WTC11 (cell line): ENCODE measurements at regions not wholly inside any gene's neighbourhood (a gene's known extent, or its start where the extent isn't known, plus 50 kb on each side); places are given as distances from the start of the nearest gene placed in this dataset.
"Not testable (repeated sequence)": the region's sequence is repeated elsewhere in the genome, so short reads cannot be mapped to it uniquely, and the experiment has no call there.

Source experiments
- ATAC-seq: fragments of 200-7000 bp; cut with Tn5 transposase; 2 replicates; pipeline ENCODE4 v1.10.0; 2021; ENCODE audit warnings: mild to moderate bottlenecking, moderate library complexity
- CTCF ChIA-PET: fragments of 300-600 bp; sonication (Branson Sonifier 250); formaldehyde crosslinking; loops from one replicate; lab custom pipeline; 2021; ENCODE audit warnings: antibody characterized with exemption; lab: Charles Lee
- POLR2A ChIA-PET: fragments of 350-600 bp; sonication (Branson Sonifier 250); formaldehyde crosslinking; loops from one replicate; lab custom pipeline; 2021; ENCODE audit warnings: antibody characterized with exemption; lab: Charles Lee
- DNase-seq: peaks from one replicate; pipeline ENCODE4 v3.0.0; 2021; ENCODE audit warnings: low spot score
- H3K27ac Mint-ChIP-seq: 2 replicates; pipeline ENCODE4 v1.8.0; 2021; ENCODE audit warnings: mixed read lengths
- H3K27me3 Mint-ChIP-seq: 2 replicates; pipeline ENCODE4 v1.8.0; 2021; ENCODE audit warnings: low read depth, mild to moderate bottlenecking, moderate library complexity, mixed read lengths
- H3K36me3 Mint-ChIP-seq: 2 replicates; pipeline ENCODE4 v1.8.0; 2021; ENCODE audit warnings: mixed read lengths
- H3K4me1 Mint-ChIP-seq: 2 replicates; pipeline ENCODE4 v1.8.0; 2022; ENCODE audit warnings: mixed read lengths
- H3K4me3 Mint-ChIP-seq: 2 replicates; pipeline ENCODE4 v1.8.0; 2021; ENCODE audit warnings: mild to moderate bottlenecking, moderate library complexity, mixed read lengths
- H3K9me3 Mint-ChIP-seq: 2 replicates; pipeline ENCODE4 v1.8.0; 2021; ENCODE audit warnings: mixed read lengths
- E2F1 ChIP-seq: sonication (generic); formaldehyde crosslinking; IDR thresholded peaks from 2 replicates; pipeline ENCODE4 v1.8.0; 2022; ENCODE audit warnings: mild to moderate bottlenecking, missing genetic modification reagents
- E2F4 ChIP-seq: sonication (generic); formaldehyde crosslinking; IDR thresholded peaks from 2 replicates; pipeline ENCODE4 v1.8.1; 2022; ENCODE audit warnings: low read depth, mild to moderate bottlenecking, moderate library complexity, missing genetic modification reagents, borderline replicate concordance
- IRF2 ChIP-seq: sonication (generic); formaldehyde crosslinking; IDR thresholded peaks from 2 replicates; pipeline ENCODE4 v1.8.0; 2022; ENCODE audit warnings: low read depth, missing genetic modification reagents, borderline replicate concordance
- JUN ChIP-seq: sonication (generic); formaldehyde crosslinking; IDR thresholded peaks from 2 replicates; pipeline ENCODE4 v1.8.0; 2023; ENCODE audit warnings: mild to moderate bottlenecking, missing genetic modification reagents
- OVOL2 ChIP-seq: fragments of 250-450 bp; sonication (Bioruptor Pico); IDR thresholded peaks from 2 replicates; pipeline ENCODE4 v1.9.0; 2021; ENCODE audit warnings: mild to moderate bottlenecking, borderline replicate concordance
- TEAD4 ChIP-seq: sonication (generic); formaldehyde crosslinking; IDR thresholded peaks from 2 replicates; pipeline ENCODE4 v1.8.0; 2022; ENCODE audit warnings: mild to moderate bottlenecking, missing genetic modification reagents

- DNase-seq (no peak), ATAC-seq (no peak)
- POLR2A ChIA-PET, result no interaction called here
- Mint-ChIP-seq H3K27ac (no peak overlapping the region), H3K36me3 (no peaks in the 10 kb centered on the region), H3K4me3 (no peak overlapping the region), H3K4me1 (peaks cover 10% of the 10 kb centered on the region), H3K9me3 (no peaks in the 10 kb centered on the region), H3K27me3 (peaks cover 52% of the 10 kb centered on the region)
- TF ChIP-seq TEAD4 (CRISPR knock-in tag) (no peak), E2F1 (CRISPR knock-in tag) (no peak)
- CTCF ChIA-PET, result no interaction called here
Observed at GRCh38 chr2:95685513-95685912, 93.7 kb downstream of the TRIM43 start.

- ATAC-seq, H3K27ac Mint-ChIP-seq, CTCF ChIA-PET: not testable (repeated sequence)
Observed at GRCh38 chr2:95686056-95686825, 94.4 kb downstream of the TRIM43 start.

GRCh38 chr2:95687852-95688251 lies 96.1 kb downstream of the TRIM43 start:
- H3K9me3 Mint-ChIP-seq, H3K36me3 Mint-ChIP-seq, POLR2A ChIA-PET, H3K27ac Mint-ChIP-seq, H3K4me1 Mint-ChIP-seq, DNase-seq, CTCF ChIA-PET, H3K4me3 Mint-ChIP-seq, ATAC-seq: not testable (repeated sequence)
- peaks cover 30% of the 10 kb centered on the region for H3K27me3 Mint-ChIP-seq

More at GRCh38 chr2:95686056-95686825, 94.4 kb downstream of the TRIM43 start:
- H3K4me3 Mint-ChIP-seq, DNase-seq, POLR2A ChIA-PET, H3K9me3 Mint-ChIP-seq, H3K36me3 Mint-ChIP-seq: not testable (repeated sequence)
- H3K4me1 Mint-ChIP-seq, result peaks cover 10% of the 10 kb centered on the region
- peaks cover 45% of the 10 kb centered on the region for H3K27me3 Mint-ChIP-seq

GRCh38 chr2:95691210-95691609 lies 99.4 kb downstream of the TRIM43 start:
- H3K27ac Mint-ChIP-seq, H3K4me1 Mint-ChIP-seq, H3K4me3 Mint-ChIP-seq, ATAC-seq, POLR2A ChIA-PET, CTCF ChIA-PET, DNase-seq, H3K9me3 Mint-ChIP-seq, H3K36me3 Mint-ChIP-seq: not testable (repeated sequence)
- H3K27me3 Mint-ChIP-seq, result peaks cover 25% of the 10 kb centered on the region

- POLR2A ChIA-PET, H3K4me1 Mint-ChIP-seq, DNase-seq, ATAC-seq, H3K9me3 Mint-ChIP-seq, H3K27ac Mint-ChIP-seq, H3K4me3 Mint-ChIP-seq, H3K36me3 Mint-ChIP-seq: not testable (repeated sequence)
- CTCF ChIA-PET, result interaction anchor here (0.7 kb wide), 1 partner anchor 16 kb away, joined by 3 read pairs; no protein-coding TSS in a partner anchor
- peaks cover 19% of the 10 kb centered on the region for H3K27me3 Mint-ChIP-seq
Observed at GRCh38 chr2:95693071-95693846, 101.5 kb downstream of the TRIM43 start.

- Mint-ChIP-seq H3K36me3 (no peaks in the 10 kb centered on the region), H3K4me3 (no peak overlapping the region), H3K9me3 (no peaks in the 10 kb centered on the region), H3K4me1 (0 out of 2 replicates have a peak, but pooled peaks cover 2% of the 10 kb centered on the region), H3K27ac (no peak overlapping the region), H3K27me3 (peaks cover 13% of the 10 kb centered on the region)
- CTCF ChIA-PET, result no interaction called here
- ATAC-seq (no peak), DNase-seq (no peak)
- POLR2A ChIA-PET, result interaction anchor here (0.6 kb wide), 1 partner anchor 212 kb away, joined by 5 read pairs; no protein-coding TSS in a partner anchor
- TF ChIP-seq E2F4 (CRISPR knock-in tag), result no peak
- no peak for TF ChIP-seq JUN (CRISPR knock-in tag)
- TF ChIP-seq OVOL2 (CRISPR knock-in tag), result no peak
- no peak for TF ChIP-seq IRF2 (CRISPR knock-in tag)
- TF ChIP-seq, all 79 proteins: peak for 0
Observed at GRCh38 chr2:95695613-95696012, 103.8 kb downstream of the TRIM43 start.
